UCSD-AML1 (cell line): ENCODE measurements at regions not wholly inside any gene's neighbourhood (a gene's known extent, or its start where the extent isn't known, plus 50 kb on each side); places are given as distances from the start of the nearest gene placed in this dataset.

ENCODE experiments used
- DNase-seq: peaks from one replicate; lab custom pipeline; 2025; ENCODE audit not compliant: unreplicated experiment; lab: John Stamatoyannopoulos, UW

DNA sequence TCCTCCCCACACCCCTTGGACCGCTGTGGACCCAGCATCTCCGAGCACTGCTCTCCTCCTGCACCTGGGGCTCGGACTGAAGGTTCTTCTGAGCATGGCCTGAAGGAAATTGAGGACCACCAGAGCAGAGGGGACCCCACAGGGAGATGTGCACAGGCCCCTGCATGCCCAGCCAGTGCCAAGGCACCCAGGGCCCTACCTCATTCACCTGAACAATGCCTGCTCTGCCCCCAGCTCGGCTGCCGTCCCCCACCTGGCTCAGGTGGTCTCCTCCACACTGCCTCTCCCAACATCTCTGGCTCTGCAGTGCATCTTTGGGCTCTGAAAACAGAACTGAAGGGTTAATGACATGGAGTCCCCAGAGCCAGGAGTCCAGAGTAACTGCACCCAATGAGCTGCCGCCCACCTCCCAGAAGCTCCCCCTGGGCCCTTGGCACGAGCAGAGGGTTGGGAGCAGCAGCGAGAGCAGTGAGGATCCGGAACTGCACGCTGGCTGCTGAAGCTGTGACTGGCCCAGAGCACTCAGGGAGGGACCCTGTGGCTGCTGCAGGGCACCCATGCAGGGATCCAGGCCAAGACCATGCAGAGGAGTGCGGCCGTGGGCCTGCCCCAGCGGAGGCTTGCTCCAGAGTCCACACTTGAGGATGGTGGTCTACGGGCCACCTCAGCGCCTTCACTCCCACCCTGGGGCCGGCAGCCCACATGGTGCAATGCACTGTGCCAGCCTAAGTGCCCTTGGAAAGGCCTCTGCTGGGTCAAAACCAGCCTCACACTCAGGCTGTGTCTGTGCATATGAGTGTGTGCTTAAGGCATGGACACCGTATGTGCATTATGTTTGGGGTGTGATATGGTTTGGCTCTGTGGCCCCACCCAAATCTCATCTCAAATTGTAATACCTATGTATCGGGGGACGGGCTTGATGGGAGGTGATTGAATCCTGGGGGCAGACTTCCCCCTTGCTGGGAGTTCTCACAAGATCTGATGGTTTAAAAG, 686.1 kb downstream of the TBC1D22A start:
- no peak for DNase-seq

DNA sequence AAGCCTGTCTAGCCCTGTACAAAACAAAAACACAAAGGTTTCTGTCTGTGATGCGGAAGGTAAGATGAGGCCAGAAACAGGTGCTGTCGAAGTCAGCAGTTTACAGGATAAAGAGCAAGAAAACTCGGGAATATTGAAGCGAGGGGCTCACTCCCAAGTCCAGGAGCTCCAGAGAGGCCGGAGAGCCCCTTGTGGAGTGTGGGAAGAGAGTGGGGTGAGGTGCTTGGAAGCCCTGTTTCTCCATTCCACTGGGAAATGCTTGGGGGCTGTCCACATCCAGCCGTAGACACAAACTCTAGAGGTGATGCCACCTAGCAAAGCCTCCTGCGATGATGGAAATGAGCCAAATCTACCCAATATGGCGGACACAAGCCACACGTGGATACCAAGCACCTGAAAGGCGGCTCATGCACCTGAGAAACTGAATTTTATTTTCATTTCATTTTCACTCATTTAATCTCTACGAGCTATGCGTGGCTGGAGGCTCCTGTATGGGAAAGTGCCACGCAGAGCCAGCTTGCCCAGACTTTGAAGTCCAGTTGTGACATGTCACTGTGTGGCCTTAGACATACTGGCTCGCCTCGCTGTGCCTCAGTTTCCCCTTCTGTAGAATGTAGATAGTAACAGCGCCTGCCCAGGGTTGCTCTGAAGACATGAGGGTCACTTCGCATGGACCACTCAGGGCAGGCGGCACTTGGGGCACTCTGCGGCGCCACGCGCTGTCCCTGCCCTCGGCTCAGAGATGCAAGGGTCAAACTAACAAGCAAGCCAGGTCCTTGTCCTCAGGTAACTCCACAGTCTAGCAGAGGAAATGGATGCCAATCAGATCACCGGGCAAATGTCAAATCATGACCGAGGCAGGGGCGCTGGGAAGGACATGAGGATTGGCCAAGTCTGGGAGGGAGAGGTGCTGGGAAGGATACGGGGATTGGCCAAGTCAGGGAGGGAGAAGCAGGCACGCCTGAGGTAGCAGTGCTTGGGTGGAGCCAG, 684.7 kb downstream of the TBC1D22A start:
- DNase-seq: no peak

DNA sequence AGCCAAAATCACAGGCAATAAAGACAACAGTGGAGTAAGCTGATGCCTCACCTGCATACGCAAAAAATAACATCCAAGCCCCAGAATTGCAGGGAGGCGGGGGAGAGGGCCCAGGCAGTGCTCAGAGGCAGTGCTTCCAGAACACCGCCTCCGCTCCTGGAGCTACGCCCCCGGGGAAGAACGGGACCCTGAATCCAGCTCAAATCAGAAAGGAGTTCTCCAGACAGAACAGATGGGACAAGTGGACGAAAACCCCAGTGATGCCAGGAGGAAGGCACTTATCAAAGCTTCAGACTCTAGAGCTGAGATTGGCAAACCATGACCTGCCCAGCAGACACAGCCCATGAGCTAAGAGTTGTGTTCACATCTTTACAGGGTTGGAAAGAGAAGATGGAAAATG, 683.9 kb downstream of the TBC1D22A start:
- no peak for DNase-seq

DNA sequence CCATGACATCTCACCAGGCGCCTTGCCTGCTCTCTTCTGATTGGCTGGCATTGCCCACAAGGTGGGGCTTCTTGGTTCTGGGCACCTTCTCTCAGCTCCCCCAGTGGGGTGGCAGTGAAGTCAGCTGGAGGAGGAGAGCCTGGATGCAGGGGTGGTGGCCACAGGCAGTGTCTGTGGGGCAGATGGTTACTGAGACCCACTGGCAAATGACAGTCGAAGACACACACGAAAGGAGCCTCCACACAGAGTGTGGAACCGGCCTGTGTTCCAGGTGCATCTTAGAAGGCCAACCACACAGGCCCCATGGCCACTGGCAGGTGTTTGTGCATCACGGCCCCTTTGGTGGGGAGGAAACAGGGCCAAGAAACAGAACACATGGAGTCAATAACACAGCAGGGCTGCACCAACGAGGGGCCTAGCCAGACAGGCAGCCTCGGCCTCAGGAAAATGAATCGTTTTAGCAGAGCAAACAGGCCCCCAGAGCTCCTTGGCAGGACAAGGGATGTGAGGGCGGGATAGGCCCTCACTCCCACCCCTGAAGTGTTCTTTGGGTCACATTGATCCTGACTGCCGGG, 683.4 kb downstream of the TBC1D22A start:
- no peak for DNase-seq

DNA sequence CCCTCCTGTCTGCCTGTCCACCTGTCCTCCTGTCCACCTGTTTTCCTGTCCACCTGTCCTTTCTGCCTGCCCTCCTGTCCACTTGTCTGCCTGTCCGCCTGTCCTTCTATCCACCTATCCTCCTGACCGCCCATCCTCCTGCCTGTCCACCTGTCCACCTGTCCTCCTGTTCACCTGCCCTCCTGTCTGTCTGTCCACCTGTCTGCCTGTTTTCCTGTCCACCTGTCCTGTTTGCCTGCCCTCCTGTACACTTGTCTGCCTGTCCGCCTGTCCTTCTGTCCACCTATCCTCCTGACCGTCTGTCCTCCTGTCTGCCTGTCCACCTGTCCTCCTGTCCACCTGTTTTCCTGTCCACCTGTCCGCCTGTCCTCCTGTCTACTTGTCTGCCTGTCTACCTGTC, 682.8 kb downstream of the TBC1D22A start:
- no peak for DNase-seq

DNA sequence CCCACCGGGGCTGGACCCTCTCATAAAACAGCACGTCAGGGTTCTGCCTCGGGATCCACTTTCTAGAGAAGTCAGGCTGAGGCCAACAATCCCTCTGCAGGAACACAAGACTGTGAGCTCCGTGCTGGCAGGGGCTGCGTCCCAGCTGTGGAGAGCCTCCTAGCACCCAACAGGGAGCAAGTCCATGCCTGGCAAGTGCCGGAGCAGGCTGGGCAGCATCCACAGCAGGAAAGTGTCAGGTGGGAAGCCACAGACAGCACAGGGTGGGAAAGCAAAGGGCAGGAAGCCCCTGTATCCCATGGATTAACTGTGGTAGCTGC, 682.3 kb downstream of the TBC1D22A start:
- no peak for DNase-seq

DNA sequence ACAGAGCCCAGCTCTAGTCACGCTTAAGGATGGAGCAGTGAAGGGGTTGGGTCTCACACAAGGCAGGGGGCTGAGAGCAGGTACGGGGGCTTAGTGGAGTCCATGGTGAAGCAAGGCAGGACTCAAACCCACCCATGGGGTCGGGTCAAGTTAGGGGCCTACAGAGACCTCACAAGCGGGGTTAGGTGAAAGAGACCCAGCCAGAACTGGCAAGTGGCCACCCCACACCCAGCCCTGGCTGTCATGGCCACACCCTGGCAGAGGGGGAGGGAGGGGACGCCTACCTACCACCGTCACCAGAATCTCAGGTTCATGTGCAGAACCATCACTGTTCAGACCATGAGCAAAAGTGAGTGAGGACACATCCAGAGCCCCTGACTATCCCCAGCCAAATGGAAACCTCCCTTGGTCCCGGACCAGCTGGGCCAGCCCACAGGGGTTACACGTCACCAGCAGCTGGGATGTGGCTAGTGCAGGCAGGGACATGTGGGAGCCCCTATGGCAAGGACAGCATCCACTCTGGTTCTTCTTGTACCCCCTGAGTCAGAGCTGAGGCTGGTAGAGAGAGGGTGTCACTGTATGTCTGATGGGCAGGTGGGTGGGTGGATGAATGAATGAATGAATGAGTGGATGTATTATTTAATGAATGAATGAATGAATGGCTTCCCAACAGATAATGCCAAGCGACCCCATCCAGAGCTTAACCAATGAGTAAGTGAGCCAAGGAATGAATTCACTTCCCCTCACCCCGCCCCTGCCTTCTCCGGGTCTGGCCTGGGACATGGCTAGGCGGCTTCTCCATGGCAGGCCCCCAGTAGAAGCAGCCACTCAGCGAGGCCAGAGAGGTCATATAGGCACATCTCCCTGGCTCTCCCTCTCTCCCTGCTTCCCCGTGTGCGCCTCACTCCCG, 681.6 kb downstream of the TBC1D22A start:
- no peak for DNase-seq

DNA sequence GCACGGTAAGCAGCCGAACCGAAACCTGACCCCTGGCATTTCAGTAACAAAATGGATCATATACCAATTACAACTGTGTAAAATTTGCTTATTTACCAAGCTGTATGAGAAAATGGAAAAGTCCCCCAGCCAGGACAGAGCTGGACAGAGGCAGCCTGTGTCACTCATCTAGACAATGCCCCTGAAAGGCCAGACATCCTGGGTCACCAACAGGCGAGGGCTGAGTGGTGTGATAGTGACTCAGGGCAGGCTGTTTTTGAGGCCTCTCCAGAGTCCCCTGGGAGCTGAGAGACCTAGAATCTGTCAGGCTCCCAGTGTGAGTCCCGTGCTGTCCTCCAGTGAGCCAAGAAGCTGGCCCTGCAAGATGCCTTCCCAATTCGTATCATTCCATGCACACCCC, 680.4 kb downstream of the TBC1D22A start:
- no peak for DNase-seq

DNA sequence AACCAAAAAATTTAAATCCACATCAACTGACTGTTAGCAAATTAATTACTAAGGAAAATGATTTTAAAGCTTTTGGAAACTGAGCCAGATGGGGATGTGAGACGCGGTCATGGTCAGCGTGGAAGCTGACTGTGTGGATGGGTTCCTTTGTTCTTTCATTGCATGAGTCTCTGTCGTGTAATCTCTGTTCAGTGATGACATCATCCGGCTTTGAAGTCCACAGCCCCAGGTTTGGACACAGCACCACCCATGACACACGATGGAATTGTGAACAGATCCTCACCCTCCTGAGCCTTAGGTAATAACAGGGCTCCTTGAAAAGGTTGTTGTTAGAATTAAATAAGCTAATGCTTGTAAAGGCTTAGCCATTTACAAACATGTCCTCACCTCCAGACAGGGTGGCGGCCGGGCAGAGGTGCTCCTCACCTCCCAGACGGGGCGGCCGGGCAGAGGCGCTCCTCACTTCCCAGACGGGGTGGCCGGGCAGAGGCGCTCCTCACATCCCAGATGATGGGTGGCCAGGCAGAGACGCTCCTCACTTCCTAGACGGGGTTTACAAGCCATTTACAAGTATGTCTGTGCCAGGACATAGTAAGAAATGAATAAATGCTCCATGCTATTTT, 677.3 kb downstream of the TBC1D22A start:
- DNase-seq: no peak

DNA sequence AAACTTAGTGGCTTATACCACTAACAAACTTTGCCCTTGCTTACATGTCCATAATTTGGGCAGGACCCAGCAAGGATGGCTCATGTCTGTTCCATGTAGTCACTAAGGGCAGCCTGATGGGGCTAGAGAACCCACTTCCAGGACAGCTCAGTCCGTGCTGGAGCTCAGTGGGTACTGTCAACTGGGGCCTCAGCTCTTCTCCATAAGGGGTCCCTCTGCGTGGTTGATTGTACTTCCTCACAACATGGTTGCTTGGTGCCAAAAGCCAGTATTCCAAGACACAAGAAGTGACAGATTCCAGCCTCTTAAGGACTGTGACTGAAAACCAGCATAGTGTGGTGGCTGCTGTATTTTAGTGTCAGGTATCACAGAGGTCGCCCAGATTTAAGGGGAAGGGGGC, 675.2 kb downstream of the TBC1D22A start:
- DNase-seq: no peak

DNA sequence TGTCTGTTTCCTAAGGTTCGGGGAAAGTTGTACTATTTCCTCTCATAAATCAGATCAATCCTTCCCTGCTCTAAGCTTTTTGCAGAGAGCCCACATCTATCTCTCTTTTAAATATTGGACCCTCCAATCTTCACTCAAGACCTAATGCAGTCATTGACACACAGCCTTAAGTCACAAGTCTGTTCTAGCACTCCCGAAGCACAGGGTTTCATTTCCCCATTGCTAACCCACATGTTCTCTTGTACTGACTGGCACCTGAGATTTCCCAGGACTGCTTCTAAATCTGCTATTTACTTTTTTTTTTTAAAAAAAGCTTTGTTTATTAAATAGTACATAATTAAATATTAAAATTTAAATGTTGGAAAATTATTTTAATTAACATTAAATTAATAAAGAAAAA, 674.7 kb downstream of the TBC1D22A start:
- no peak for DNase-seq

DNA sequence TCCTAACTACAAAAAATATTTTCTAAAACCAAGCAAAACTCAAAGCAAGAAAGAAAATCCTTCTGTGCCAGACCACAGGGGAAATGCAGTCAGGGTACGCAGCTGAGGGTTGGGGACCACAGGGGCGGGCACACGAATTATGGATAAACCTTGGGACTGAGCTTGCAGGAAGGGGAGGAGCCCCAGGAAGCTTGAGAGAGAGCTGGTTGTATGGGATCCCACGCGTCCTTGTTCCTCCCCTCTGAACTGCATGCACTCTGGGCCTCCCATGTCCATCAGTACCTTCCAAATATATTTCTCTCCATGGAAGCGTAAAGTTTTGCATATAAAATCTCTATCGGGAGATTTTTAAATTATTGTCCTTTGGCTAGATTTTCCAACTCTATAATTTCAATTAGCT, 673.4 kb downstream of the TBC1D22A start:
- DNase-seq: no peak

DNA sequence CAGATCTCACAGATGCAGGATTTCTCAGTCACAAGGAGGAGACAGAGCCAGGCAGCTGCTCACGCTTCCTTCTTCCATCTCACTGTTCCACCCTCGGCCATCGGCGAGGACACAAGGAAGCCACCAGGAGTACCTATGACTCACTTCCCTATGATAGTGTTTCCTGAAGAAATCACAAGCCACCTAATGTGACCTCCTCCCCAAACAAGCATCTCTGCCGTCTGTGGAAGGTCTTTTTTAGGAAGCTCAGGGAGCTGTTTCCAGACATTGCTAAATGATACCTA, 672.7 kb downstream of the TBC1D22A start:
- DNase-seq: no peak

DNA sequence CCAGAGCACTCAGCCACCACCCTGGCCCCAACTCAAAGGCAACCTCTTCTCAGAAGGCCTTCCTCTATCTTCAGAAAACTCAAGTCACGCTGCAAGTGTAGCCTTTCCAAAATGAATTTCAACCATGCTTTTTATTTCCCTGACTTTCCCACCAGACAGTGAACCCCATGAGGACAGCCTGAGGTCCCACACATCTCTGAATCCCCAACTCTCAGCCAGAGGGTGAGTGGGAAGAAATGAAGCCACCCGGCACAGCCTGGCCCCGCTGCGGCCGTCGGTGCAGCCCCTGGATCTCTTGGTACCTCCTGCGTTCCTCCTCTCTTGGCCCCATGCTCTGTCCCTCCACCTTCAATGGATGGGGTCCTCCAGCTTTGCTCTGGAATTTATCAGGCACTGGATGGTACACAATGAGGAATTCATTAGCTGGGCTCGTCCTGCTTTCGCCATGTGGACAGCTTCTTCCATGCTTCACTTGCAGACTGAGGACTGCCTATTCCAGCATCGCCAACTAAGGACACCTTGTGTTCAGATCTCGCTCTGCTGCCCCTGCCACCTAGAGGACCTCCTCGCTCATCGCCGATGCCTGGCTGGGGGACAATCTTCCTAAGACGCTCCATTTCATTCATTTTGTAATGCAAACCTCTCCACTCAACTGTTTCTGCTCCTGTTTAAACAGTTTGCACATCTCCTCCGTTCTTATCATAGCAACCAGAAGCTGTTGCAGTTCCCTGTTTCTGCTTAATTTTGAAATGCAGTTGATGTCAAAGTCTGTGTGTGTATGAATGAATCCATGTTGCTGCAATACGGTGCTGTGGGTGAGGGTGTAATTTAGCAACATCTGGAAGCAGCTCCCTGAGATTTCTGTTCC, 672.1 kb downstream of the TBC1D22A start:
- no peak for DNase-seq

DNA sequence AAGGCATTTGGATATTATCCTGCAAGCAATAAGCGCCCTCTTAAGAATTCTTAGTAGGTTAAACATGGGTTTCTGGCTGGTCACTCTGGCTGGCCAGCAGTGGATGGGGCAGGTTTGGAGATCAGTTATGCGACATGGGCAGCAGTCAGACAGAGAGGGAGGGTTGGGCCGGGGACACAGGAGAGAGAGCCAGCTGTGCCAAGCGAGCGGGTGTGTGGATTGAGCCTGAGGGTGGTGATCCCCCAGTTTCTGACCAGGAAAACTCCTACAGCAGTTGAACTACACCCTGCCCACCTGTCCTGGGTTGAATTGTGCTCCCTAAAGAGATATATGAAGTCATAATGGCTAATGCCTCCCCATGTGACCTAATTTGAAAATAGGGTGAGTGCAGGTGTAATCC, 671.2 kb downstream of the TBC1D22A start:
- no peak for DNase-seq

DNA sequence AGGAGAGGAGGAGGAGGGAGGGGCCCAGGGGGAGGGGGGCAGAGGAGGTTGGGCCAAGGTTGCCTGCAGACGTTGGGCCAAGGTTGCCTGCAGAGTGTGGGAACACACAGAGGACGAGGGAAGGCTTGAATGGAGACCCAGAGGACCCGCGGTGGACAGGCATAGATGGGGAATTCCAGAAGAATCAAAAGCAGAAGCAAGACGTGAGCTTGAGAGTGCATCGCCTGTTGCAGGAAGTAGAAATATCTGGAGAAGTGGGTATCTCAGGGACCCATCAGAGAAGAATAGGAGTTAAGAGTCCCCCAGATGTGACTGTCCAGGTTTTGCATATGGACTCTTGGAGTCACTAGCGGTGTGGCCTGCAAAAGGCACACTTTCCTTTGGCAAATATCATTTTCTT, 670.2 kb downstream of the TBC1D22A start:
- DNase-seq: no peak

DNA sequence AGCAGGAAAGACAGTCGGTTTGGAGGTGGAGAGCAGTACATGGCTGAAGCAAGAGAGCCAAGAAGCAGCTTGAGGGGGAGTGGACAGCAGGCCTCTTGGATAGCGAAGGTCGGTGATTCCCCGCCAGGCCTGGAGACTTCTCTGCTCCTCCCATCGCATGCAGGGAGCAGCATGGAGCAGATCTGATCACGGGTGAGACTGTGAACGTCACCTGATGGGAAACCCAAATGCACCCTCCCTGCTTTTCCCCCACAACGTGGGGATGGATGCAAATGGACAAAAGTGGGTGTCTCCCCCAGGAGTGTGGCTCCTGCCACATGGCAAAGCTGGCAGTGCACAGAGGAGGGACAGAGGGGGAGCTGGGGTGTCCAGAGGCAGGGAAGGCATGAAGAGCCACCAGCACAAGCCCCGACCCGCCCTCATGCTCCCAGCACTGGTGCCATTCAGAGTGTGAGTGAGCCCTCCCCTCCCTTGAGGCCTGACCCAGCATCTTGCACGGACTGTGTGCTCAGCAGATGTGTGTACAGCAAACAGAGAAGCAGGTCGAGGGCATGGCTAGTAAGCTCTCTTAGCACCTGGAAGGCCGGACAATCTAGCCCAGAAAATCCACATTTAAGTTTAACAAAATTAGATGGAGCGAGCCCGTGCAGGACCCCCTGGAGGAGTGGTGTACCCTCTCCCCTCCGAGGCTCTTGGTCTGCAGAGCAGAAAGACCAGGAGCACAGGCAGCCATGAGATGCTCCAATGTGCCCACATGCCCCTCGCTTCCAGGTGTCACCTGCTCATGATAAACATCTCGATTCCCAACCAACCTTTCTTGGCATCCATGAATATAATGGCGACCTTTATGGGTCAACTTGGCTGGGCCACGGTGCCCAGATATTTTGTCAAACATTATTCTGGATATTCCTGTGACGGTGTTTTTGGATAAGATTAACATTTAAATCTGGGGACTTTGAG, 661.7 kb downstream of the TBC1D22A start:
- DNase-seq: no peak

DNA sequence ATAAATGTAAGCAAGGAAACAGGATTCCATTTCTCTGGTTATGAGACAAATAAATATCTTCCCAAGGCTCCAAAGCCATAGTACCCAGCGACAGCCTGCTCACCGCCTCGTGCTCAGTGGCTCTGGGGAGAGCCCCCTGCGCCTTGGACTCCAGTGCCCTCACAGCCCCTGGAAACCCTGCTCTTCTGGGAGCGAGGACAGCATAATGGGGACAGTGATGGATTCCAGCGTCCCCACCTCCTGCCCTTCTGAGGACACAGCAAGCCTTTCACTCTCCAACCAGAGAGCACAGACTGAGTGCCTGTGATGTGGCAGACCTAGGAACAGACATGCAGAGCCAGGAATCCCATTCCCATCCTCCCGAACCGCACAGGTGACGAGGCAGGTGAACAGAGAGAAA, 660.8 kb downstream of the TBC1D22A start:
- DNase-seq: no peak
